ENCODE measurements at regions not wholly inside any gene's neighbourhood (a gene's known extent, or its start where the extent isn't known, plus 50 kb on each side); places are given as distances from the start of the nearest gene placed in this dataset.
"Not testable (repeated sequence)": the region's sequence is repeated elsewhere in the genome, so short reads cannot be mapped to it uniquely, and the experiment has no call there.

DNA sequence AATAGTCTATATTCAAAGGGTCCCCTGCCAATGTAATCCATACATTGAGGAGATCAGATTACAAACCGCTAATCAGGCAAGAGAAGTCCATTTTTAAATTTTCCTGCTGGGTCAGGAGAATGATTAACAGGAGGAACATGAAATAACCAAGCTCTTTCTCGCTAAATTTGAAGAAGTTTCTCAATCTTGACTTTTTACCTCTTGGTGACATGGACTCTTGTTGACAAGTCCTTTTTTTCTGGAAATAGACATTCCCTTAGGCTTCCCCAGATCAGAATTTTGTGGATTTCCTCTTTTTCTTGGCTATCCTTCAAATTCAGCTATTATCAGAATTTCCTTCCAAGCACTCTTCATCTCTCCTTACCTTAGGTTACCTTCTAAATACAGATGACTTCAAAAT, 153.0 kb upstream of the LRATD1 start:
- DNase-seq (ENCODE audit: low spot score) = no peak
- TF ChIP-seq, protein P1, sequence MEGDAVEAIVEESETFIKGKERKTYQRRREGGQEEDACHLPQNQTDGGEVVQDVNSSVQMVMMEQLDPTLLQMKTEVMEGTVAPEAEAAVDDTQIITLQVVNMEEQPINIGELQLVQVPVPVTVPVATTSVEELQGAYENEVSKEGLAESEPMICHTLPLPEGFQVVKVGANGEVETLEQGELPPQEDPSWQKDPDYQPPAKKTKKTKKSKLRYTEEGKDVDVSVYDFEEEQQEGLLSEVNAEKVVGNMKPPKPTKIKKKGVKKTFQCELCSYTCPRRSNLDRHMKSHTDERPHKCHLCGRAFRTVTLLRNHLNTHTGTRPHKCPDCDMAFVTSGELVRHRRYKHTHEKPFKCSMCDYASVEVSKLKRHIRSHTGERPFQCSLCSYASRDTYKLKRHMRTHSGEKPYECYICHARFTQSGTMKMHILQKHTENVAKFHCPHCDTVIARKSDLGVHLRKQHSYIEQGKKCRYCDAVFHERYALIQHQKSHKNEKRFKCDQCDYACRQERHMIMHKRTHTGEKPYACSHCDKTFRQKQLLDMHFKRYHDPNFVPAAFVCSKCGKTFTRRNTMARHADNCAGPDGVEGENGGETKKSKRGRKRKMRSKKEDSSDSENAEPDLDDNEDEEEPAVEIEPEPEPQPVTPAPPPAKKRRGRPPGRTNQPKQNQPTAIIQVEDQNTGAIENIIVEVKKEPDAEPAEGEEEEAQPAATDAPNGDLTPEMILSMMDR (IDR thresholded peaks at IDR 0.05; ENCODE audit: extremely low read depth, missing control alignments) = no peak

DNA sequence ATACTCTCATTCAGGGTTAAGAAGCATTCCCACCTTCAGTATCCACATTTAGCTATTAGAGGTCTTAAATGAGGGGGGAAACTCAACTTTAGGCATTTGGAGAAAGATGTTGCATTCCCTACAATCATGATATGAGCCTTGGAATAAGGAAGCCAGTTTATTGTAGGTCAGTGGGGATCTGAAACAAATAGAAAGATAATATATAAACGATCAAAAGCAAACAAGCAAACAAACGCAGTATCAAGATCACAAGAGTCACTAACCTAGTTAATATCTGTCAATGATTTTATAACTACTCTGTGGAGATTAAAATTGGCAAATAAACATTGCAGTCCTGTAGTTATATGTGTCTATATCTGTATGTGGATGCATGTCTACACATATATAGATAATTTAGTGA, 152.4 kb upstream of the LRATD1 start:
- TF ChIP-seq, protein P1 (IDR thresholded peaks at IDR 0.05; ENCODE audit: extremely low read depth, missing control alignments) = no peak
- DNase-seq (ENCODE audit: low spot score) = no peak

DNA sequence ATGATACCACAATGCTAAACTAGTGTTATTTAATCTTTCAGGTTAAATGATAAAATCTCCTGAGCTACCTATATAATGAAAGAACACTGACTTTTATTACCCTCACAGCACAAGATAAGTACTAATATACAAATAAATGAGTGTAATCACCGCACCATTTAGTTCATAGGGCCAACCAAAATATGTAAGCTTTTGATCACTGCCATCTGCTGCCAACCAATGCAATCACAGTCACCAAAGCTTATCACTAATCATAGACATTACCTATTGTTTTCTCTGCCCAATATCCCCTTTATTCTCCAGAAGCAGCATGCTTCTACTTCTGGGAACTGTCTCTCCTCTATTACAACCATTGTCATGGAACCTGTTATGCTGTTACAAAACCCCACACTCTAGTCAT, 151.6 kb upstream of the LRATD1 start:
- TF ChIP-seq, protein P1 (IDR thresholded peaks at IDR 0.05; ENCODE audit: extremely low read depth, missing control alignments) = no peak
- no peak for DNase-seq (ENCODE audit: low spot score)

DNA sequence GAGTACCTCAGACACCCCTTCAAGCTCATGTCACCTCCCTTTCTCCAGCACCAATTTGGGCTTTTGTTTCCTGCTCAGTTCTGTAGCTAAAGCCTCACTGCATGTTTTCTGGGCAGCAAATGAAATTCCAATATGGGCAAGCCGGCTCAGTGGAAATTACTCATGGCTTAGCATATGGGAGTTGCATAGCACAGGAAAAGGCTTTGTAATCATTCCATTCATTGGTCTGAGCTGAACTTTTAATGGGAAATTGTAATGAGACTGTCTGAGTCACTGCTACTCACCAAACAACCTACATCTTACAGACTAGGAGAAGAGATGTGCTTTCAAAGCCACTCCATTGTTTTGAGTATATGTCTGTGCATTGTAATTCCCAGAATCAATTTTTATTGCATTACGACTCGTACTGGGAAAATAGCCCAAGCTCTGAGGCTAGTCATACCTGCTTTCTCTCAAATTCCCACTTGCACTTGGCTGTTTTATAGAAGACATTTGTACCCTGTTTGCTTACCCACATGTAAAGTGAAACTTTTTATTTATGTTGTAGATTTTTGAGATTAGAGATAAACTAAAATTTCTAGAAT, 139.5 kb upstream of the LRATD1 start:
- no peak for DNase-seq (ENCODE audit: low spot score)
- TF ChIP-seq, protein P1 (IDR thresholded peaks at IDR 0.05; ENCODE audit: extremely low read depth, missing control alignments) = no peak

DNA sequence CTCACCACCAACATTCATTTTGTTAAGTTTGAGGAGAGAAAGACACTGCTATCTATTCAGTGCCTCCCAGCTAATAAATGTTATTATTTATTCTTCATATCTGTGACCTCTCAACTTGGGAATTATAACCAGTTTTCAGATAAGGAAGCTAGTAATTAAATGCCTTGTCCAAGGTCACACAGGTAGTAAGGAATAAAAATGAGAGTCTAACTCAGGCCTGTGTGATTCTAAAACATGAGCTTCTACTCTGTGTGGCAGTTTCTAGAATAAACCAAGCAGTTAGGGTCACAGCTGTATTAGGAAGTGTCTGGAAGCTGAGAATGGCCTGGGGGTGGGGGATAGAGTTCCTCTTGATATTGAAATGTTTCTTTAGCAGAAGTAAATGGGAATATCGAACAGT, 137.8 kb upstream of the LRATD1 start:
- DNase-seq (ENCODE audit: low spot score) = no peak
- TF ChIP-seq, protein P1 (IDR thresholded peaks at IDR 0.05; ENCODE audit: extremely low read depth, missing control alignments) = no peak

DNA sequence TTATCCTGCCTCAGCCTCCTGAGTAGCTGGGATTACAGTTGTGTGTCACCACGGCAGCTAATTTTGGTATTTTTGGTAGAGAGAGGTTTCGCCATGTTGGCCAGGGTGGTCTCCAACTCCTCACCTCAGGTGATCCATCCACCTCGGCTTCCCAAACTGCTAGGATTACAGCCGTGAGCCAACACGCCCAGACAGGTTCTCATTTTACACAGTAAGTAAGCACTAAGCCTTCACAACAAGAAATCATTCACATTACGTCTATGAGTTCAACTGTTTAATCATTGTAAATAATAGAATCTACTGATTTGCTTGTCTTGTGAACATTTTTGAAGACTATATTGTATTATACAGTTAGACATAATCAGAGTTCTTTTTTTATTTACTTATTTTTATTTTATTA, 131.5 kb upstream of the LRATD1 start:
- no peak for DNase-seq (ENCODE audit: low spot score)
- TF ChIP-seq, protein P1 (IDR thresholded peaks at IDR 0.05; ENCODE audit: extremely low read depth, missing control alignments) = no peak

DNA sequence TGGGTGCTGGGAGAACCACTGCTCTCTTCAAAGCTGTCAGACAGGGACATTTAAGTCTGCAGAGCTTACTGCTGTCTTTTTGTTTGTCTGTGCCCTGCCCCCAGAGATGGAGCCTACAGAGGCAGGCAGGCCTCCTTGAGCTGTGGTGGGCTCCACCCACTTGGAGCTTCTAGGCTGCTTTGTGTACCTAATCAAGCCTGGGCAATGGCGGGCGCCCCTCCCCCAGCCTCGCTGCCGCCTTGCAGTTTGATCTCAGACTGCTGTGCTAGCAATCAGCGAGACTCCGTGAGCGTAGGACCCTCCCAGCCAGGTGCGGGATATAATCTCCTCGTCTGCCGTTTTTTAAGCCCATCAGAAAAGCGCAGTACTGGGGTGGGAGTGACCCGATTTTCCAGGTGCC, 125.6 kb upstream of the LRATD1 start:
- DNase-seq (ENCODE audit: low spot score) = not testable (repeated sequence)

DNA sequence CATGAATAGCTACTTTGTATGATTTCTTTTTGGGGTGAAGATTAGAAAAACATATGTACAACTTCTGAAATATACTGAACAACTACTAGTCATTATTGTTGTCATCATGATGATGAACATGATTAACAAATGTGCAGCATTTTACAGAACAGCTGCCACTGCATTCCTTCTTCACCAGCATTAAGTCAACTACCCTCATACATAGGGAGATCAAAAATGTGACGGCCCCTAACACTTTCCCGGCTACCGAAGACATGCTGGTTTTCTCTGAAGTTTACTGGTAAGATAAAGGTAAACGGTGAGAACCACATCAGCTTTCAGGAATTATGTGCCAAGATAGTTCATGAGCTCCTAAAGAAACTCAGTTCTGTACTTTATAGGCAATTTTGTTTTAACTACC, 121.0 kb upstream of the LRATD1 start:
- DNase-seq (ENCODE audit: low spot score) = no peak
- TF ChIP-seq, protein P1 (IDR thresholded peaks at IDR 0.05; ENCODE audit: extremely low read depth, missing control alignments) = no peak

All from GM20000 (cell line).